ENCODE measurements at regions not wholly inside any gene's neighbourhood (a gene's known extent, or its start where the extent isn't known, plus 50 kb on each side); places are given as distances from the start of the nearest gene placed in this dataset.
A peak's percentile ranks its signal among the peaks of the same experiment; 100 is the strongest.

DNA sequence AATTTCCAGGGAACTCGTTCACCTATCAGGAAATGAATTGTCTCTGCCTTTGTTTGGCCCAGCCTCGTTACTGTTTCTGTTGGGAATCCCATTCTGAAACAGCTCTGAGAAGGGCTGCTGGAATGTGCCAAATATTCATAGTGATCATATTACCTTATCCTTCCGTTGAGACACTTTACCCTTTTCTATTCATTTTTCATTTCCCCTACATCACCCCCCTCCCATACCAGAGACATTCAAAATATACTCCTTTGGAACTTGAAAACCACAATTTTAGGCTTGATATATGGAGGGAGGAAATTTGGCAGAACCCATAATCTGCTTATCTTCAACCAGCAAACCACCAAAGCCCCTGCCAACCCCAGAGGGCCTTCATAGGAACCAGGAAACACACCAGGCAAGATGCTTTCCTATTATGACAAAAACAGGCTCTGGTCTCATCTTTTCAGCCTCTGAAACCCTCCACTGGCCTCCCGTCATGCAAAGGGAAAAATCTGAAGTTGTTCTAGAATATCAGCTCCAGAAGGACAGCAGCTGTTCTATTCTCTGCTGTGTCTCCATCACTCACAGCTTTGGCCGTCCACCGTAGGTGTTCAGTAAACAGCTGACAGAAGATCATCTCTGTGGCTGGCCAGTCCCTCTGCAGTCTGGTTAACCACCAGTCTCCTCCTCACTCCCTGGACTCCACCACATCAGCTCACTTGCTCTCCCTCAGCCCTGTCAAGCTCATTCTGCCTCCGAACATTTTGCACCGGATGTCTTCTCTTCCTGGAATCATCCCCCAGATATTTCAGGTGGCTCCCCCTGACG lies 217.2 kb upstream of the WWC1 start:
- POLR2A ChIA-PET: no interaction called here
- CTCF ChIA-PET: no interaction called here
- no peak for DNase-seq (ENCODE audit: extremely low spot score)
- TF ChIP-seq, protein P1, sequence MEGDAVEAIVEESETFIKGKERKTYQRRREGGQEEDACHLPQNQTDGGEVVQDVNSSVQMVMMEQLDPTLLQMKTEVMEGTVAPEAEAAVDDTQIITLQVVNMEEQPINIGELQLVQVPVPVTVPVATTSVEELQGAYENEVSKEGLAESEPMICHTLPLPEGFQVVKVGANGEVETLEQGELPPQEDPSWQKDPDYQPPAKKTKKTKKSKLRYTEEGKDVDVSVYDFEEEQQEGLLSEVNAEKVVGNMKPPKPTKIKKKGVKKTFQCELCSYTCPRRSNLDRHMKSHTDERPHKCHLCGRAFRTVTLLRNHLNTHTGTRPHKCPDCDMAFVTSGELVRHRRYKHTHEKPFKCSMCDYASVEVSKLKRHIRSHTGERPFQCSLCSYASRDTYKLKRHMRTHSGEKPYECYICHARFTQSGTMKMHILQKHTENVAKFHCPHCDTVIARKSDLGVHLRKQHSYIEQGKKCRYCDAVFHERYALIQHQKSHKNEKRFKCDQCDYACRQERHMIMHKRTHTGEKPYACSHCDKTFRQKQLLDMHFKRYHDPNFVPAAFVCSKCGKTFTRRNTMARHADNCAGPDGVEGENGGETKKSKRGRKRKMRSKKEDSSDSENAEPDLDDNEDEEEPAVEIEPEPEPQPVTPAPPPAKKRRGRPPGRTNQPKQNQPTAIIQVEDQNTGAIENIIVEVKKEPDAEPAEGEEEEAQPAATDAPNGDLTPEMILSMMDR (IDR thresholded peaks at IDR 0.05; ENCODE audit: control extremely low read depth, extremely low read depth, low read depth, missing control alignments): no peak

DNA sequence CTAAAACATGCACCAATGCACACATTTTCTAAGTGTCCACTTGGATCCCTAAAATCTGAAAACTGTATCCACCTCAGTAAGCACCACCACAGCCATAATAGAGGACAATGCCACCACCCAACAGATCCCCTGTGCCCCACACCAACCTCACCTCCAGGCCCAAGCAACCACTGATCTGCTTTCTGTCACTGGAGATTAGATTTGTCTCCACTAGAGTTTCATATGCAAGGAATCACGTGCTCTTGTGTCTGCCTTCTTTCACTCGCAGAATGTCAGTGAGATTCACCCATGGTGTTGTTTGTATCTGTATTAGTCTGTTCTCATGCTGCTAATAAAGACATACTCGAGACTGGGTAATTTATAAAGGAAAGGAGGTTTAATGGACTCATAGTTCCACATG lies 216.1 kb upstream of the WWC1 start:
- POLR2A ChIA-PET: no interaction called here
- no peak for DNase-seq (ENCODE audit: extremely low spot score)
- CTCF ChIA-PET: interaction anchor here (1.5 to 2.5 kb wide), 3 partner anchors 10 to 353 kb away, joined by 3 to 6 read pairs (median 5); no protein-coding TSS in a partner anchor
- TF ChIP-seq, protein P1 (IDR thresholded peaks at IDR 0.05; ENCODE audit: control extremely low read depth, extremely low read depth, low read depth, missing control alignments): no peak

DNA sequence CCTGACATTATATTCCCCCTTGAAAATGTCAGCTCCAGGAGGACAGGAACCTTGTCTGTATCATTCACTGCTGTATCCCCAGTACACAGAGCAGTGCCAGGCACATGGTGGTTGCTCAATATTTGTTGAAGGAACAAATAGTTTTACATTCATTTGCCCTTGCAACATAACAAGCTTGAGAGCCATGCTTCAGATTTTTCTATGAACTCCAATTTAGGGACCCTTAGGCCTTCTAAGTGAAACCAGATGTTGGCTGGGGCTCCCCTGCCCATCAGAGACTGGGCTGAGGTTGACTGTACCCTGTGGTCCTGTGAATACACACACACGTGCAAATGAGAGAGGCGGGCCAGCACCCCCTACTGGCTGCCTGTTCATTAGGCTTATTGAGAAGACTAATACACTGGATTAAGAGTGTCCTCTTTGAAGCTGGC lies 214.9 kb upstream of the WWC1 start:
- no peak for DNase-seq (ENCODE audit: extremely low spot score)
- TF ChIP-seq, protein P1 (IDR thresholded peaks at IDR 0.05; ENCODE audit: control extremely low read depth, extremely low read depth, low read depth, missing control alignments): peak; percentile 20
- ChIA-PET CTCF (interaction anchor here (0.8 to 2.5 kb wide), 10 partner anchors 8 to 354 kb away, joined by 3 to 6 read pairs (median 3); no protein-coding TSS in a partner anchor), POLR2A (no interaction called here)

DNA sequence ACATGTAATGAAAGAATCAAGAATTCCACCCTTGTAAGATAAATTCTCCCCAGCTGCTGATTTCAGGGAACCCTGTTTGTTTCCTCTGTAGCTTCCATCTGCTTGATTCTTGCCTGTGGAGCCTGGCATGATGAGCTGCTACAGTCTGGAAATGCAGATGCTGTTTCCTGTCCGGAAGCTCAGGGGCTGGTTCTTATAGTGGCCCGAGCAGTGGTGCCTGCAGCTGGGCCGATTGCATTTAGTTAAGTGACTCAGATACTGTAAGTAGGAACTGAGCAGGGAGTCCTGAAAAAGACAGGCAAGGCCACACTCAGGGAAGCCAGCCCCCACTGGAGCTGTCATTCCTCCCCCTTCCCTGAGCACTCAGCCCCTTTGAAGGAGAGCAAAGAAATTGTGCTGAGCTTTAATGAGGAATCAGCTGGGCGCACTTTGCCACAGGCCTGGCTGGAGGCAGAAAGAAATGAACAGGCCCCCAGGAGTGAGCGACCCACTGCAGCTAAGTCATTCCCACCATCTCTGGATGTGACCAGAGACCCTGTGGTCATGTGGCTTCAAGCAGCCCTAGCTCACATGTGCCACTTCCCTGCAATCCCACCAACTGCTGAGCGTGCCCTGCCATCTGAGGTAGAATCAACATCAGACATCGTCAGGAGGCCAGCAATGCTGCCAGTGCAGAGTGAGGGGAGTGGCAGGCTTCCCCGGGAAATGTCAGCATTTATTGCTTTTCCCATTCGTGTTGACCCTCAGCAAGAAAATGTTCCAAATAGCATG lies 206.0 kb upstream of the WWC1 start:
- ChIA-PET POLR2A (no interaction called here), CTCF (interaction anchor here (1.3 to 1.6 kb wide), 3 partner anchors 9 to 12 kb away, joined by 3 to 5 read pairs (median 4); no protein-coding TSS in a partner anchor)
- DNase-seq (ENCODE audit: extremely low spot score): no peak
- TF ChIP-seq, protein P1 (IDR thresholded peaks at IDR 0.05; ENCODE audit: control extremely low read depth, extremely low read depth, low read depth, missing control alignments): no peak

DNA sequence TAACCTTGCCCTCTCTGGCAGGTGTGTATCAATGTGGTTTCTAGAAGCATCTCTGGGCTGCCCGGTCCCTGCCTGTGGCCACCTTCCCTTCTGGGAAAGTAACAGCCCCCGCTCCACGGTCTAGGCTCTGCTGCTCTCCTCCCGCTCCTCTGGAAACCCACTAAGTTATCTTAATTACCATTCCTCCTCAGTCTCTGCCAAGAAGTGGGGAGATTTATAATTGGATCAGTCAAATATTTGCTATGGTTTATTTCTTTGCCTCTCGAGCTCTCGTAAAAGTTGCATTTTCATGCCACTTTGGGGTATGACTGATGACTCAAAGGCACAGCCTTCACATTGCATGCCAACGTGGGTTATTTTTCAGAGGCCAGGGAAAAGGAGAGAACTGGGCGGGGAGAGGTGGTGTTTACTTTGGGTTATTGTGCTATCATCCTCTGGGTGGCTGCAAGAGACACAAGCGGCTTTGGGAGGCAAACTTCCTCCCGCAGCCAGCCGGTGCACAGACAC lies 205.3 kb upstream of the WWC1 start:
- ChIA-PET CTCF (interaction anchor here (1.6 kb wide), 1 partner anchor 8 kb away, joined by 5 read pairs; no protein-coding TSS in a partner anchor), POLR2A (no interaction called here)
- DNase-seq (ENCODE audit: extremely low spot score): no peak
- TF ChIP-seq, protein P1 (IDR thresholded peaks at IDR 0.05; ENCODE audit: control extremely low read depth, extremely low read depth, low read depth, missing control alignments): no peak

DNA sequence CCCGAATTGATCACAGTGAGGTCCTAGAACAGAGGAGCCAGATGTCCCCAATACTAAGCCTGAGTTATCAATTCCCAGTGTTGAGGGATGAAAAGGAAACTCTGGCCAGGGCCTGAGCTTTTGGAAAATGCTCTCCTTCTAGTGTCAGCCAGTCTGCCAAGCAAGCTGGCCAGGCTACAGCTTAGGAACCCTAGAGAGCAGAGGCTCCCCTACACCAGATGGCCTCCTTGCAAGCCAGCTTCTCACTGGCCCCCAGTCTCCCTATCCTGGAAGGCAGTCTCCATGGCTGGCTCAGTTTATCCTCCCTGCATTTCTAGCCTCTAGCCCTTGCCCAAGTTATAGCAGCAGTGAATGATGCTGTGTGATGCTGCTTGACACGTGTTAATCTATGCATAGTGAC lies 204.7 kb upstream of the WWC1 start:
- TF ChIP-seq, protein P1 (IDR thresholded peaks at IDR 0.05; ENCODE audit: control extremely low read depth, extremely low read depth, low read depth, missing control alignments): no peak
- DNase-seq (ENCODE audit: extremely low spot score): no peak
- ChIA-PET POLR2A (no interaction called here), CTCF (no interaction called here)

Data from GM10248 (cell line).